Activated CD4-positive, CD25-positive, alpha-beta regulatory T cell treated with anti-CD3 and anti-CD28 coated beads, Interleukin-2, amount 50 U/mL, for 24 hours (primary cell): ENCODE measurements at regions not wholly inside any gene's neighbourhood (a gene's known extent, or its start where the extent isn't known, plus 50 kb on each side); places are given as distances from the start of the nearest gene placed in this dataset.

ENCODE experiments used
- ATAC-seq, 2 donors: fragments of 150-1000 bp; cut with Tn5 transposase; one replicate each; pipeline ENCODE4 v1.10.0; 2021; ENCODE audit warnings: mild to moderate bottlenecking in 1 of 2, moderate library complexity in 1 of 2

DNA sequence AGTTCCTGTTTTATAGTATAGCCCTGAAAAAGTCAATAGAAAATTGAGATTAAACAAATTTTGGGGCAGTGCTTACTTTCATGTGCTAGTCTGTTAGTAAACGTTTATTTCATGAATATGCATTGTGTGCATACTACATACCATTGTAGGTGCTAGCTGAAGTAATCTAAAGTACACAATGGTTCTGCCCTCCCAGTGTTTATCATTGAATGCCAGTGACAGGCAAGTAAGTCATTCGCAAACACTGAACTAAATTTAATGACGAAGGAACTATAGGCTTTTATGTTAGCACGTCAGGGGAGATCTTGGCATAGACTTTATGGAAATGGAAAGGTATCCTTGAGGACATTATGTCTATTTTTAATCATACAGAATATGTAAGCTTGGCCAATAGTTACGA is 426.9 kb upstream of the EPHA5 start:
- ATAC-seq, result no peak

GRCh38 chr4:66095065-66095464 is 424.8 kb upstream of the EPHA5 start:
- no peak for ATAC-seq

GRCh38 chr4:66094070-66094469 is 423.8 kb upstream of the EPHA5 start:
- ATAC-seq, result no peak

DNA sequence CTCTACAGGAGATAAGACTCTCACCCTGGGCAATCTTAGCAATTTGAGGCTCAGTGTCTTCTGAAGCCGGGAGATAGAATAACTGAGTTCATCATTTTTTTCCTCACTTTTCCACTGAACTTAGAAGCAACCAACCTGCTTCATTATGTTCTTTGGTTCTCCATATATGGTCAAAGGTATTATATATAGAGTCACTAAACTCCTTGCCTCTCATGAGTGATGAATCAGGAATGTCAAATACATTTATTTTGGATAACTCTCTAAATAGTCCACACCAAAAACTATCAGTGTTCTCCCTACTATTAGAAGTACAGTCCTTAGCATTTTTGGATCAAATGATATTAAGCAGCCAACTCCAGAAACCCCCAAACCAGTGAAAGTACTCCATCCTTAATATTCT is 421.5 kb upstream of the EPHA5 start:
- no peak for ATAC-seq

GRCh38 chr4:66073961-66074360 is 403.7 kb upstream of the EPHA5 start:
- no peak for ATAC-seq

GRCh38 chr4:66071911-66072310 is 401.6 kb upstream of the EPHA5 start:
- no peak for ATAC-seq

DNA sequence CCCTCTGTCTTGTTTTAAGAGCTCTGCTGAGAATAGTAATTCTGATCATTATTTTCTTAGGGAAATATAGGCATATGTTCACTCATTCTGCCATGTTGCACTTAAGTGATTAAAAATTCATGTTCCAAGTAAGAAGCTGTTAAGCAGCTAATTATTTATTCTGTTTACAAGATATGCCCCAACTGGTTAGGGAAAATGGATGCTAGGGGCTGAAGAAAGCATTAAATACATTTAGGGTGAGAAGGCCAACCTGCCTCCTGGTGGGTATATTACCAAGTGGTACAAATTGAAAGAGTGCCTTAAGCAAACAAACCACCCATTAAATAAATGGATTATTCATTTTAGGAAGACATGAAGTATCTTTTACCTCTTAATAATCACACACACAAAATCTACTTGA is 392.6 kb upstream of the EPHA5 start:
- no peak for ATAC-seq

DNA sequence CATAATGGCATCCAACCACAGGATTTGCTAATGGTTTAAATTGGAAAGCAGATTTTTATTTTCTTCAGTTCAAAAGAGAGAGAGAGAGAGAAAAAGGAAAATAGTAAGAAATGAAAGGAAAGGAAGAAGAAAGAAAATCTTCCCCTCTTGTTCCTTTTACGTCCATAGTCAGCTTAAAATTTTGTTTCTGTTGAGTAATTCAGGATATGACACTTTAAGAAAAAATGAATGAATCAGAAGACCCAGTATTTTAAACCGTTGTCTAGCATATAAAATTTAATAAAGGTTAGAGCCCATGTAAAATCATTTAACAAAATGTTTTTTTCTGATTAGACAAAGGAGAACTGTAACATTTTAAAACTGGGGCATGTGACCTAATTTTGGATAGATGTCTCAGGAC is 391.8 kb upstream of the EPHA5 start:
- no peak for ATAC-seq

DNA sequence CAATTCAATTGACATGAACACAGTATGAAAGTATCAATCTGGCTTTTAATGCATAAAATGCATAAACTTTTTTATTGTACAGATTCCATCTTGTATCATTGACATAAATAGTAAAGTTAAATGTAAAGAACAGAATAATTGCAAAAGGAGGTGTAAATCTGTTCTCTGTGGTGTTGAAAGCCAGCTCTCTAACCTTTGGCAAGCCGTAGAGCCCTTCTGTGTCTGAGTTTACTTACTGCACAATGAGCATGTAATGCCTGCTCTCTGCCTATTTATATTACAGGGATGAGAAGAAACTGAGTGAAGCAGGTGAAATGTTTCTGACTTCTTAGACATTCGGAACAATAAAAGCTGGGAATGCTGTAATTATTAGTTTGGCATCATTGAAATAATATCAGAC is 389.3 kb upstream of the EPHA5 start:
- no peak for ATAC-seq

DNA sequence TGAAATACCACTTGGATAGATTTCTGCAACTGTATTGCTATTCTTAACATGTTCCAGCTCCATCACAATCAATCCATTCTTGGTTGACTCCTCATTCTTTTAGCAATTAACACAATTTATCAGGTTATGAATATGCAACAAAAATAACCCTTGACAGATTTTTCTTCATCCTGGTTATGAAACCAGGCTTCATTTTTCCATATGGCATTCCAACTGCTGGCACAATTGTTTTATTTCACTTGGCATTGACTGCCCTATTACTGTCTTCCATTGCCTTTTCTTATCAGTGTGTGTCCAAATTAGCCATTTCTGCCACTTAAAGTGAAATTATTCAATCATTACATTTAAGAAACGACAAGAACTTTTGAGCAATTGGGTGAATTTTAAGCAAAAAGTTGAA is 388.8 kb upstream of the EPHA5 start:
- ATAC-seq, result no peak

GRCh38 chr4:66055999-66056398 is 385.7 kb upstream of the EPHA5 start:
- no peak for ATAC-seq

- no peak for ATAC-seq
These were observed 382.1 kb upstream of the EPHA5 start for GRCh38 chr4:66052426-66052825.

DNA sequence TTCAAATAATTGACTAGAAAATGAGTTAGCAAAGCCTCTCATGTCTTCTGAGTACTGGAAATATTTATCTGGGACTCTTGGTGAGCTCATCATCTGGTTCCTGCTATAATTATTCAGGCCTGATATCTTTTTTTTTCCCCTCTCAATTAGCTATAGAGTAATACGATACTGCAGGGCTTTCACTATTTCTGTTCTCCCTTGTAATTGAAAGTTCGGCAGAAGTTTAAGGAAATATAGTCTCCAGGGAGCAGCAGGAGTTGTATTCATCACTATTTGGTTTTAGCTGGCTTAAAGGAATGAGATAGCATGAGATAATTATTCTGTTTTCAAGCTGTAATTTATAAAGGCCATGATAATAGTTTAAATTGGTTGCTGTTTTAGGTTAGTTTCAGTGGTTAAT is 378.6 kb upstream of the EPHA5 start:
- no peak for ATAC-seq

GRCh38 chr4:66045913-66046312 is 375.6 kb upstream of the EPHA5 start:
- ATAC-seq, result no peak

DNA sequence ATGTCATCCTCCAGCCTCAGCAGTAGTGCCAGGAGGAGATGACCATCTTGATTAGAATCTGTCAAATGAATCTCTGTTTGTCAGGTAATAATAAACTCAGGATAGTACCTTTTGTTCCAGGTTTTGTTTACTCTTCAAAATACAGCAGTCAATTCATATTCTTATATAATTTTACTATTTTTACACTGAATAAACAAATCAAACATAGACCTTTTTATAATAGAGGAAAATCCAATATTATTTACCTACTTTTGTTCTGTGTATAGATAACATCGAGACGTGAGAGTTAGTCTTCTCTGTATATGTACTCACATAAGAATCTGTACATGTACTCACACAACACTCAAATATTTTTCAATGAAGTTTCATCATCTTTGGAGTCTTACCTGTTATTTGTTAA is 365.4 kb upstream of the EPHA5 start:
- no peak for ATAC-seq

- no peak for ATAC-seq
These were observed 364.4 kb upstream of the EPHA5 start for GRCh38 chr4:66034671-66035070.

GRCh38 chr4:66034262-66034661 is 364.0 kb upstream of the EPHA5 start:
- ATAC-seq, result no peak

GRCh38 chr4:66032571-66032970 is 362.3 kb upstream of the EPHA5 start:
- no peak for ATAC-seq

DNA sequence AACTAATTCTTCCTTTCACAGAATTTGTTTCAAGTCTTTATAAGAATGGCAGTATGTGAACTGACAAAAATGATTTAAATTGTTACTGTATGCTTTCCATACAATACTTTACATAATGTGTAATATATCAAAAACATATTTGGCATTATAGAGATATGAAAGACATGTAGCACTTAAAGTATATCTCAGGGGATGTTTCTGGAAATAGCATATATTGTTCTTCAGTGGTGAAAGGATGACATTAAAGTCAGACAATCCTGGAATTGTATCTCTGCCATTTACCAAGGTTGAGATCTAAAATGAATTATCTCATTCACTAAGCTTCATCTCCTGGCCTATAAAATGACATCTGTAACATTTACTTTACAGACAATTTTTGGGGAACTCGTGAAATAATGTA is 358.4 kb upstream of the EPHA5 start:
- no peak for ATAC-seq

- no peak for ATAC-seq
These were observed 352.8 kb upstream of the EPHA5 start for GRCh38 chr4:66023061-66023460.

DNA sequence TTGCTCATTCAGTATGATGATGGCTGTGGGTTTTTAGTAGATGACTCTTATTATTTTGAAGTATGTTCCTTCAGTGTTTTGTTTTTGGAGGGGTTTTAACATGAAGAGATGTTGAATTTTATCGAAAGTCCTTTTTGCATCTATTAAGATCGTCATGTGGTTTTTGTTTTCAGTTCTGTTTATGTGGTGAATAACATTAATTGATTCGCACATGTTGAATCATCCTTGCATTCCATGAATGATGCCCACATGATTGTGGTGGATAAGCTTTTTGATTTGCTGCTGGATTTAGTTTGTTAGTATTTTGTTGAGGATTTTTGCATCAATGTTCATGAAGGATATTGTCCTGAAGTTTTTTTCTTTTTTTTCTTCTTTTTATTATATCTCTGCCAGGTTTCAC is 347.4 kb upstream of the EPHA5 start:
- no peak for ATAC-seq

GRCh38 chr4:66016240-66016639 is 346.0 kb upstream of the EPHA5 start:
- ATAC-seq, result no peak

GRCh38 chr4:66014146-66014765 is 344.0 kb upstream of the EPHA5 start:
- ATAC-seq, result no peak

- ATAC-seq, result no peak
These were observed 330.3 kb upstream of the EPHA5 start for GRCh38 chr4:66000510-66001117.

GRCh38 chr4:65999518-65999871 is 329.2 kb upstream of the EPHA5 start:
- no peak for ATAC-seq
